CD4-positive, alpha-beta T cell treated with Interleukin-2 at 100 ng/mL for 4 hours (primary cell): ENCODE measurements at regions not wholly inside any gene's neighbourhood (a gene's known extent, or its start where the extent isn't known, plus 50 kb on each side); places are given as distances from the start of the nearest gene placed in this dataset.
"Not testable (repeated sequence)": the region's sequence is repeated elsewhere in the genome, so short reads cannot be mapped to it uniquely, and the experiment has no call there.

ENCODE experiments used
- DNase-seq: peaks from one replicate; pipeline ENCODE4 v3.0.0-alpha.2; 2020; ENCODE audit warnings: low spot score

- no peak for DNase-seq
Measured at GRCh38 chr12:4156317-4156716, 117.2 kb upstream of the CCND2 start.

- no peak for DNase-seq
Measured at GRCh38 chr12:4154672-4155225, 118.8 kb upstream of the CCND2 start.

DNA sequence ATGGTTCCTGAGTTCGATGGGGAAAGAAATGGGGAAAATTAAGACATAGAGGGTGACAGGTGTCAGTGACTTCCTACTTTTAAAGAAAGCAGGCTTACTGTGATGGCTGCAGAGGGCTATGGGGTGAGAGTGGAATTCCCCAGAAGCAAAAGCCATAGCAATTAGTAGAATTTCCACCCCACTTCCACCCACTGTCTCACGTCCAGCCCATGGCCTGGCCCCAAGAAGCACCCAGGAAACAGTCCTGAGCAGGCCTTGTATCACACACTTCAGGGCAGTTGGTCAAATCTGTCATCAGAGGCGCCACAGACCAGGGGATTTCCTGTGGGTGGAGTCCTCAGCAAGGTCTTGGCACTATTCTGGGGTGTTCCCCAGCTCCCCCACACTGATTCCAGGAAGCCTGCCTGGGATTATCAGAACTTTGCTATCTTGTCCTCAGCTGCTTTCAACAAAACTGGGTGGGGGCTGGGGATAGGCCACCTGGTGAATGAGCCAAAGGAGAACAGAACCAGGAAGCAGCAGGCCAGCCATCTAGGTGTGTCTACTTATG is 120.1 kb upstream of the CCND2 start:
- peak; percentile 93 for DNase-seq

DNA sequence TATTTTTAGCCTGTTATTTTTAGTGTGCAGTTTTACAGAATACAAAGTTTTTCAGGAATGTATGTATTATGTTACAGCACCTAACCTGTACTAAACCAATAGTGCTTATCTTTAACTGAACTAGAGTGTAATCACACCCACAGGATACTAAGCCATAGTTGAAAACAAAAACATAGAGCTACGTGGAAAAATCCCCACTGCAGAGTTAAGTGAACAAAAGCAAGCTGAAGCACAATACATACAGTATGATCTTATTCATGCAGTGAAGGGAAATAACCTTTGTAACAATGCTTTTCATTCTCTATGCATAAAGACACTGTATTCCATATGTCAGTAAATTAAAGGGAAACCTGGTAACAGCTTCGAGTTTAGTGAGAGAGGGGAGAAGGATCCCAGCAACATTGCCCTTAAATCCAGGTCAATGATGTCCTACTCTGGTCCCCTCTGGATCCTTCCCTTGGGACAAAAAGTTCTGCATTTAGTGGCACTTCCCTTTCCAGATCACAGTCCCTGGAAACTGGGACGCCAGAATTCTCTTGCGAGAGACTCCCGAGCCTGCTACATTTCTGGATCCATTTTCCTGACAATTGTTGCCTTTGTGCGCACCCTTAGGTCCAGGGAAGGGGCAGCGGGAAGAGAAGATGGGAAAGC is 121.3 kb upstream of the CCND2 start:
- DNase-seq: peak; percentile 59

DNA sequence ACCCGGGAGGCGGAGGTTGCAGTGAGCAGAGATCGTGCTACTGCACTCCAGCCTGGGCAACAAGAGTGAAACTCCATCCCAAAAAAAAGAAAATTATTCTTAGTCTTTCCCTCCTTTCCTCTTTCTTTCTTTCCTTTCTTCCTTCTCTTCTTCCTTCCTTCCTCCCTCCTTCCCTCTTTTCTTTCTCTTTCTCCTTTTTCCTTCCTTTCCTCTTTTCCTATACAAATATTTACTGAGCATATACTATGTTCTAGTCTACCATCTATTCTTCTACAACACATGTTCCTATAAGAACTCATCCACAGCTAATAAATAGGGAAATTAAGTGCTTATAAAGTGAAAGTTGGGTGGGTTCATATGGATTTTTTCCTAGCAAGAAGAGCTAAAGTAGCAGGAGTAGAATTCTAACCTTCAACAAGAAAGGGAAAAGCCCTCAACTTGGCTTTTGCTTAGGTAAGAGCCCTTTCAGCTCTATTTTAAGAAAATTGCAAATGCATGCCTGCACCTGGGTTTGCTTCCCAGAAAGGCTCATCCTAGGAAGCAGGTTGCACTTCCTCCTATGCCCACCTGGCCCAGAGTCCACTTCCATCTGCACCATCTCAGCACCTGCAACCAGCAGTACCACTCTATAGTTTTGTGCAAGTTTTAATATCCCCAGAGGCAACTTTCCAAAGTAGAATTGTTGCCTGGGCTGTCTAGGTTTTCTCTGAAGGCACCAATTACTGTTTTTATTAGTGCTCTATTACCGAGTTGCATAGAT is 122.0 kb upstream of the CCND2 start:
- DNase-seq: no peak

DNA sequence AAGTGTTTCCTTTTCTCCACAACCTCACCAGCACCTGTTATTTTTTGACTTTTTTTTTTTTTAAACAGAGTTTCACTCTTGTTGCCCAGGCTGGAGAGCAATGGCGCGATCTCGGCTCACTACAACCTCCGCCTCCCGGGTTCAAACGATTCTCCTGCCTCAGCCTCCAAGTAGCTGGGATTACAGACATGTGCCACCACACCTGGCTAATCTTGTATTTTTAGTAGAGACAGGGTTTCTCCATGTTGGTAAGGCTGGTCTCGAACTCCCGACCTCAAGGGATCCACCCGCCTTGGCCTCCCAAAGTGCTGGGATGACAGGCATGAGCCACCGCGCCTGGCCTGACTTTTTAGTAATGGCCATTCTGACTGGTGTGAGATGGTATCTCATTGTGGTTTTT is 123.2 kb upstream of the CCND2 start:
- not testable (repeated sequence) for DNase-seq

DNA sequence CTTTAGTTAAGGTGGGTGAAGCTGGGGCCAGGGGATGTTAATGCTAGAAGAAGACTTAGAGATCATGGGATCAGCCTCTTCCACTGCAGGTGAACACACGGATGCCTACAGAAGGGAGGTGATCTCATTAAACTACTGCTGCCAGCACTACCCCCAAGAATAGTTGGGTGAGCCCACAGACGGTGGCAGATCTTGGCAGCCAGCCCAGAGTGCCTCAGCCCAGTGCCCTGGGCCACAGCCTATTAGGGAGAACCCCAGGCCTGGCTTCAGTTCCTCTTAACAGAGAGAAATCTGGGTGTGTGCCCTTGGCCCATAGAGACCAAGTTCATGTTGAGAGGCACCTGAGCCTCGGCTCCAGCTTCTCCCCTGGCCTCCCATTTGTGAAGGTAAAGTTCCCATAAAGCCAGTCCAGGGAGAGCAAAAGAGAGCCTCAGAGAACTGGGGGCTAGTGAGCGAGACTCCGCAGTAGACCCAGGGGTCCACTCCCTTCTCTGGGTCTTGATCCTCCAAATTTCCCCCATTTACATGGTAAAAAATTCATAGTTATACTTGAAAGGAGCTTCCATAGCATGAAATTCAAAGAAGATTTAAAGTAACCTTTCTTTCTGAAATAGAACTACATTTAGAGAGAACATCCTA is 125.0 kb upstream of the CCND2 start:
- peak; percentile 85 for DNase-seq

DNA sequence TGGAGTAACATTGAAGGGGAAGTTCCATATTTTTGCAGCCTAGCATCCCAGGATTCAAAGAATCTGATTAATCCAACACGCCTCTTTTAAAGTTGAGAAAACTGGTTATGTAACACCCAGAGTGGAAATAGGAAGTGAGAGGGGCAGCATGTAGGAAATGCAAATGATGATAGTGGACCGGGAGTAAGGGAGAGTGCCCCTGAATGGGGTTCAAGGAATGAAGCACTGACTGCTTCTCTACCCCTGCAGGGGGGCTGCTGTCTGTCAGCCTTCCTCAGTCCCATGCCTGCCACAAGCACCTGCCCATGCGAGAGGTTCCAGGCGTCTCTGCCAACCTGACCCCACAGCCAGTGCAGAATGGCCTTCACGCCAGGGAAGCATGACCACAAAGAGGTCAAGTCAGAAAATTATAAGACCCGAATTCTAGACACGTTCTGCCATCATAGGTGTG is 126.5 kb upstream of the CCND2 start:
- no peak for DNase-seq

DNA sequence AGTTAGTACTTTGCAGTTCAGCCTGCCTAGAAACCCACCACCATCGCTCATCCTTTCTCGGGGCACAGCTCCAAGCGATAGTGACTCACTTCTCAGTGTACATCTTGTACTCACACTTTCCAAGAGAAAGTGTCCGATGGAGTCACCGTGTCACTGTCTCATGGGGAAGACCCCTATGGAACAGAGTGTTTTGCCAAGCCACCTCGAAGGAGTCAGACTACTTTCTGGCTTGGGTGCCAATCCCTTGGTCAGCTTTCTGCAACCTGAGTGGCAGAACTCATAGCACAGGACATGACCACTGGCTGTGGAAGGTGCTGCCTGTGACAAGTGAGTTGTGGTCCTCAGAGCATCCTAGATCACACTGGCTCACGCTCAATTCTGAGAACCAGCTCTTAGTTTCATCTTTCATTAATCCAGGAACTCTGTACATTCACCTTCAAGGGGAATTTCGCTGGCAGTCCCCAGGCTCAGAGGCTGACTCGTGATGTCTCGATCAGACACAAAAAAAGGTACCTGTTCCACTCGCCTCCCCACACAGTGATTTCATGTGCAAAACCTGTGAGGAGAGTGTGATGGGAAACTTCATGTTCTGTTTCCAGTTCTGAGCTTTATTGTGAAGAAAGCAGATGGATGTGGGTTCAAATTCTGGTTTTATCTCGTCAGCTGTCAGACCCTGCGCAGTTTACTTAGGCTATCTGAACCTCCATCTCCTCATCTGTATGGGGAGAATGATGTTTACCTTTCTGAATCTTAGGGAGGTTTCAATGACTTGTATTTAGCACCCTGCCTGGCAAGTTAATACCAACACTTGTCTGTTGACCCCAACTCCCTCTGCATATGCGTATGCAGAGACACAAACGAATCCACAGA is 127.3 kb upstream of the CCND2 start:
- peak; percentile 83 for DNase-seq

DNA sequence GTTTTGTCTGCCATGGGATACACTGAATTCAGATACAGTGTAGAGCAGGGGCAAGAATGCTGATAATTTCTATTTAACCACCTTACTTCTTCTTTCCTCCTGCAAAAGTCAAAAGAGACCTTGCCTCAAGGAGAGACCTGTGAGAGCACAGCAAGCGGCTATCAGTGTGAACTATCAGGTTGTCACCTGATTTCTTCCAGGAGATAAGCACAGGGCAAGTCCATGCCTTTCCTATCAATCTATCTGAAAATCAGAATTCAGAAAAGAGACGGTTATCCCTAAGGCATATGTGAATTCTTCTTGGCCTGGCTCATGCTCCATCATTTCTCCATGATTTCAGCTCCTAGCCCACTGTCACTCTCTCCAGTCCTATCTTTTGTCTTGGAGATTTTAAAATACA is 128.9 kb upstream of the CCND2 start:
- no peak for DNase-seq

DNA sequence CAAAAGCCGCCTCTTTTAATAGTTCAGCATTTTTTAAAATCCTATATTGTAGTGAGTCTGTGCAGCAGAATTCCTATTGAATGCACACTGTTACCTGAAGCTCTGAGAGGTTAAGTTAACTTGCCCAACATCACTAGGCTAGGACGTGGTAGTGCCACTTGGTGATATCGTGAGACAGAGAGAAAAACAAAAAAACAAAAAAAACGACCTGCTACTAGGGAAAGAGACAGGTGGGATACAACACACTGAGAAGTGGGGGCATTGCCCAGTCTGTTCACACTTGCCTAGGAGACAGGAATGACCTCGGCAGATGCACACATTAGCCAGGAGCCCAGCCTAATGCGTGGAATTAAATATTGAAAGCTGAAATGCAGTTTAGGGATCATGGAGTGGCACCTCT is 129.7 kb upstream of the CCND2 start:
- DNase-seq: peak; percentile 53

DNA sequence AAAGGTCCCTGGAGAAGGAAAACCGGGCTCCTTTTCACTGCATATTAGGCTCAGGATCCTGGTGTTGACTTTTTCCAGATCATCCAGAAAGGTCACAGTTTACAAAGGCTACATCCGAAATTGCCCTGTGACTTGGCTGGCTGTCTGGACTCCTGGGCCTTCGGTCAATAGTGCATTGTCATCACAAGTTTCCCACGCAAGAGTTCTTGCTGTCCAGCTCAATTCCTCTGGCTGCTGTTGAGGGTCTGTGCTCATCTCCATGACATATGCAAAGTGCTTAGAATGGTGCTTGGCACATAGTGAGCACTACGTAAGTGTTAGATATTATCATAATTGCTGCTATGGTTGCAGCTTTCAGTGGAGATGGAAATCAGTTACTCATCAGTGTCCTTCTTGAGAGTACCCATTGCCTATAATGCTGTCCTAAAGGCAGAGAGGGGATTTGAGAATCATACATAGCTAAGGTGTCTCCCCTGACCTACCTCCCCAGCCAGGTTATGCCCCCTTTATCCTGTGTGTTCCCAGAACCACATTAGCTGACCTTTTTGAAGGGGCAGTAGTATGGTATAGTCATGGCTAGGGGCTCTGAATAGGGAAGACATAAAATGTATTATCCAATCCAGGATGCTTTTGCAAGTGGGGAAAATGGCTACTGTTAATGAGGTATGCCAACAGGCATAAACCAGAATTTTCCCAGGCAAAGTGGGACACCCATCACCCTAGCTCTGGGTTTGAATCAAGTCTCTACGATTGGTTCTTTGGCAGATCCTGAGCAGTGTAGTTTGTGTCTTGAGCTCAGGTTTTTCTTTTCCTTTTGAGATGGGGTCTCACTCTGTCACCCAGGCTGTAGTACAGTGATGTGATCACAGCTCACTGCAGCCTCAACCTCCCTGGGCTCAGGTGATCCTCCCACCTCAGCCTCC is 132.0 kb upstream of the CCND2 start:
- peak; percentile 31 for DNase-seq

GRCh38 chr12:4140581-4141301 is 132.8 kb upstream of the CCND2 start:
- no peak for DNase-seq

GRCh38 chr12:4139191-4139590 is 134.4 kb upstream of the CCND2 start:
- no peak for DNase-seq

- not testable (repeated sequence) for DNase-seq
Measured at GRCh38 chr12:4138532-4138931, 135.0 kb upstream of the CCND2 start.

- no peak for DNase-seq
Measured at GRCh38 chr12:4138051-4138450, 135.5 kb upstream of the CCND2 start.

DNA sequence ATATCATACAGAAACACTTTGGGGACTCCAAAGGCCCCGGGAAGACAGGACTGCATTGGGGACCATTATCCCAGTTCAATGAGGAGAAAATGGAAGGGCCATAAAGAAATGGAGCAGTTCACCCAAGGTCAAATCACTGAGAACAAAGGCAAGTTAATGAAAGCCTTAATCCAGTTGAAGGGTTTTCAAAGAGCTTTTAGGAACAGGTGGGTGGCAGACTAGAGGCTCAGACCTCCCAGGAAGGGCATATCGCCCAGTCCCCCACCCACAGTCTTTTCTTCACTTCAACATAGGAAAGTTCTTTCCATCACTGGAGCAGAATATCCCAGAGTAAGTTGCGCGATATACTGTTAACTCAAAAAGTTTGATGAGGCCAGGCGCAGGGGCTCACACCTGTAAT is 136.1 kb upstream of the CCND2 start:
- no peak for DNase-seq

DNA sequence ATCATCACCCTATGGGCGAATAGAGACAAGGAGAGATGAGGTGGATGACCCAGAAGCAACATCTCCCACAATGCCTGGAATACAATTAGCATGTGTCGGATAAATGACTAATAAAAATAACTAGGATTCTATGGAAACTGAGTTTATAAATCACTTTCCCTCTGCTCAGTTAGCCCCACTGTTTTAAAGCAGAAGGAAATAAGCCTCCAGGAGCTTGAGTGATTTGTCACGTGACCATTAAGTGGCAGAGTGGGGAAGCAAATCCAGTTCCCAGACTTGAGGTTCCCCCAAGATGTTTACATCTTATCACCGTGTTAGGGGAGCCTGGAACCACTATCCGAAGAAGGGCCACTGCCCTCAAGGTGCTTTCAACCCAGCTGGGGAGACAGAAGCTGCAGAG is 136.5 kb upstream of the CCND2 start:
- DNase-seq: no peak

DNA sequence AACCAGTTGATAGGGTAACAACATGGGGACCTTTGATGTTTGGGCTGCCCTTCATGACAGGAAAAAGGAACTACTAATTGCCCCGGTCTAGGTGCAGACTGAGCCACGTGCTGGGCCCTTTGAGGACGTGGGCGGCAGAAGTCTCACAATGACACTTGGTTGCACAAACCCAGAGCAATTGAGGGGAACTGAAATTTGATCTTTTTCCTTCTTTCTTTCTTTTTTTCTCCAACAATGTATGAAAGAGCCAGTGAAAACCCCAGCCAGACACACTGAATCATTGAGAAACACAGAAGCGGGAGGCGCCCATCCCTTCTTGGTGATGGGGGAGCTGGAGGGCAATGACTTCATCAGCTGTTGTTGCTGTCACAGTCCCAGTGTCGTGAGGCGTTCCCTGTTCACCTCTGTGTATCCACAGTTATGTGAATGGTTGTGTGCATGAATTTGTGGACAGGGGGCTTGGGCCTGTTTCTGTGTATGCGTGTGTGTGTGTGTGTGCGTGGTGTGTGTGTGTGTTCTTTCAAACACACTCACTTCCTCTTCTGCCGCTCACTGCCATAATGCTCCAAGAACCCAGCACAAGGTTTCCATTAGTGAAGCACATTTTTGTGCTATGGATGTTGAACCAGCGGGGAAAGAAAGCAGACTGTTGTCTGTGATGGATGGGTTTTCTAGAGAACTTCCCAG is 137.5 kb upstream of the CCND2 start:
- peak; percentile 21 for DNase-seq
